ENCODE measurements at regions not wholly inside any gene's neighbourhood (a gene's known extent, or its start where the extent isn't known, plus 50 kb on each side); places are given as distances from the start of the nearest gene placed in this dataset.

- H3K4me3 ChIP-seq (ENCODE audit: low read depth, low read length), result no peak overlapping the region
- DNase-seq, result no peak
Measured at GRCh38 chr1:221125976-221126375, 246.7 kb downstream of the HLX start.

GRCh38 chr1:221137666-221138065, 258.4 kb downstream of the HLX start:
- no peak overlapping the region for H3K9ac ChIP-seq (ENCODE audit: low read length)
- no peak overlapping the region for H2BK120ac ChIP-seq (ENCODE audit: insufficient read depth, low read length, poor library complexity)
- no peak overlapping the region for H3K23ac ChIP-seq (ENCODE audit: low read length)
- no peak overlapping the region for H3K4me2 ChIP-seq (ENCODE audit: low read length)
- DNase-seq, result no peak
- H4K8ac ChIP-seq (ENCODE audit: low read depth, low read length), result no peak overlapping the region
- no peak overlapping the region for H2AK5ac ChIP-seq (ENCODE audit: low read length)
- H3K14ac ChIP-seq (ENCODE audit: low read length), result no peak overlapping the region
- no peaks in the 10 kb centered on the region for H3K36me3 ChIP-seq (ENCODE audit: control insufficient read depth in 1 of 2, insufficient read depth in 2 of 2, low read length in 2 of 2)
- H2BK5ac ChIP-seq (ENCODE audit: low read depth, low read length, poor library complexity), result no peak overlapping the region
- no peak overlapping the region for H2AFZ ChIP-seq (ENCODE audit: insufficient read depth, low read length, poor library complexity)
- no peak overlapping the region for H3K4me3 ChIP-seq (ENCODE audit: low read depth, low read length)
- no peak overlapping the region for H3K4ac ChIP-seq (ENCODE audit: low read depth, low read length)
- H3K18ac ChIP-seq (ENCODE audit: low read length), result no peak overlapping the region
- peaks cover 0 to 2% of the 10 kb centered on the region in 2 experiments for H3K4me1 ChIP-seq (ENCODE audit: control insufficient read depth in 1 of 2, insufficient read depth in 2 of 2, low read length in 2 of 2)
- no peak overlapping the region for H3K27ac ChIP-seq (ENCODE audit: low read depth, low read length)
- no CpG with 5 or more reads among the region's 2 CpGs for WGBS (ENCODE audit: extremely low coverage, insufficient coverage, insufficient read length)
- no peaks in the 10 kb centered on the region for H3K9me3 ChIP-seq (ENCODE audit: insufficient read depth, low read depth, low read length)
- H2BK12ac ChIP-seq (ENCODE audit: low read length), result no peak overlapping the region
- H4K91ac ChIP-seq (ENCODE audit: low read depth, low read length), result no peak overlapping the region
- H3K79me1 ChIP-seq (ENCODE audit: low read length), result no peaks in the 10 kb centered on the region
- H4K12ac ChIP-seq (ENCODE audit: low read depth, low read length), result no peak overlapping the region
- no peaks in the 10 kb centered on the region for H3K79me2 ChIP-seq (ENCODE audit: control insufficient read depth, insufficient read depth, low read length, poor library complexity)
- no peaks in the 10 kb centered on the region for H3K27me3 ChIP-seq (ENCODE audit: insufficient read depth, low read length)

More at GRCh38 chr1:221125976-221126375, 246.7 kb downstream of the HLX start:
- Histone ChIP-seq H2BK5ac (ENCODE audit: low read depth, low read length, poor library complexity) (no peak overlapping the region), H2BK12ac (ENCODE audit: low read length) (no peak overlapping the region), H3K36me3 (ENCODE audit: control insufficient read depth in 1 of 2, insufficient read depth in 2 of 2, low read length in 2 of 2) (no peaks in the 10 kb centered on the region), H3K79me2 (ENCODE audit: control insufficient read depth, insufficient read depth, low read length, poor library complexity) (no peaks in the 10 kb centered on the region), H3K27me3 (ENCODE audit: insufficient read depth, low read length) (no peaks in the 10 kb centered on the region), H3K9me3 (ENCODE audit: insufficient read depth, low read depth, low read length) (peaks cover 2% of the 10 kb centered on the region), H3K18ac (ENCODE audit: low read length) (no peak overlapping the region), H4K91ac (ENCODE audit: low read depth, low read length) (no peak overlapping the region), H2AFZ (ENCODE audit: insufficient read depth, low read length, poor library complexity) (no peak overlapping the region), H2BK120ac (ENCODE audit: insufficient read depth, low read length, poor library complexity) (no peak overlapping the region), H3K9ac (ENCODE audit: low read length) (no peak overlapping the region), H3K4ac (ENCODE audit: low read depth, low read length) (no peak overlapping the region), H3K27ac (ENCODE audit: low read depth, low read length) (no peak overlapping the region), H4K8ac (ENCODE audit: low read depth, low read length) (no peak overlapping the region), H2AK5ac (ENCODE audit: low read length) (no peak overlapping the region), H4K12ac (ENCODE audit: low read depth, low read length) (no peak overlapping the region), H3K4me1 (ENCODE audit: control insufficient read depth in 1 of 2, insufficient read depth in 2 of 2, low read length in 2 of 2) (no peaks in the 10 kb centered on the region), H3K4me2 (ENCODE audit: low read length) (no peak overlapping the region), H3K23ac (ENCODE audit: low read length) (no peak overlapping the region), H3K14ac (ENCODE audit: low read length) (no peak overlapping the region), H3K79me1 (ENCODE audit: low read length) (no peaks in the 10 kb centered on the region)
- no CpG with 5 or more reads among the region's 5 CpGs for WGBS (ENCODE audit: extremely low coverage, insufficient coverage, insufficient read length)

- Histone ChIP-seq H3K79me1 (ENCODE audit: low read length) (no peaks in the 10 kb centered on the region), H3K27ac (ENCODE audit: low read depth, low read length) (no peak overlapping the region), H2AK5ac (ENCODE audit: low read length) (no peak overlapping the region), H4K12ac (ENCODE audit: low read depth, low read length) (no peak overlapping the region), H2BK12ac (ENCODE audit: low read length) (no peak overlapping the region), H3K9me3 (ENCODE audit: insufficient read depth, low read depth, low read length) (no peaks in the 10 kb centered on the region), H2AFZ (ENCODE audit: insufficient read depth, low read length, poor library complexity) (no peak overlapping the region), H3K9ac (ENCODE audit: low read length) (no peak overlapping the region), H4K91ac (ENCODE audit: low read depth, low read length) (no peak overlapping the region), H3K36me3 (ENCODE audit: control insufficient read depth in 1 of 2, insufficient read depth in 2 of 2, low read length in 2 of 2) (no peaks in the 10 kb centered on the region), H3K14ac (ENCODE audit: low read length) (no peak overlapping the region), H3K18ac (ENCODE audit: low read length) (no peak overlapping the region), H3K79me2 (ENCODE audit: control insufficient read depth, insufficient read depth, low read length, poor library complexity) (no peaks in the 10 kb centered on the region), H3K4me1 (ENCODE audit: control insufficient read depth in 1 of 2, insufficient read depth in 2 of 2, low read length in 2 of 2) (peaks cover 0 to 2% of the 10 kb centered on the region in 2 experiments), H3K4me2 (ENCODE audit: low read length) (no peak overlapping the region), H3K4me3 (ENCODE audit: low read depth, low read length) (no peak overlapping the region), H4K8ac (ENCODE audit: low read depth, low read length) (no peak overlapping the region), H2BK5ac (ENCODE audit: low read depth, low read length, poor library complexity) (no peak overlapping the region), H3K4ac (ENCODE audit: low read depth, low read length) (no peak overlapping the region), H3K27me3 (ENCODE audit: insufficient read depth, low read length) (no peaks in the 10 kb centered on the region), H3K23ac (ENCODE audit: low read length) (no peak overlapping the region), H2BK120ac (ENCODE audit: insufficient read depth, low read length, poor library complexity) (no peak overlapping the region)
- no peak for DNase-seq
Measured at GRCh38 chr1:221138516-221138915, 259.3 kb downstream of the HLX start.

- H3K14ac ChIP-seq (ENCODE audit: low read length), result no peak overlapping the region
- H3K79me2 ChIP-seq (ENCODE audit: control insufficient read depth, insufficient read depth, low read length, poor library complexity), result no peaks in the 10 kb centered on the region
- H3K79me1 ChIP-seq (ENCODE audit: low read length), result no peaks in the 10 kb centered on the region
- H2BK120ac ChIP-seq (ENCODE audit: insufficient read depth, low read length, poor library complexity), result no peak overlapping the region
- no peak overlapping the region for H3K4me3 ChIP-seq (ENCODE audit: low read depth, low read length)
- H2BK5ac ChIP-seq (ENCODE audit: low read depth, low read length, poor library complexity), result no peak overlapping the region
- no peak overlapping the region for H3K4me2 ChIP-seq (ENCODE audit: low read length)
- H3K18ac ChIP-seq (ENCODE audit: low read length), result no peak overlapping the region
- no peak overlapping the region for H2AFZ ChIP-seq (ENCODE audit: insufficient read depth, low read length, poor library complexity)
- no peak overlapping the region for H2BK12ac ChIP-seq (ENCODE audit: low read length)
- no CpG with 5 or more reads among the region's 1 CpG for WGBS (ENCODE audit: extremely low coverage, insufficient coverage, insufficient read length)
- H4K91ac ChIP-seq (ENCODE audit: low read depth, low read length), result no peak overlapping the region
- no peak overlapping the region for H2AK5ac ChIP-seq (ENCODE audit: low read length)
- H3K23ac ChIP-seq (ENCODE audit: low read length), result no peak overlapping the region
- no peak overlapping the region for H3K9ac ChIP-seq (ENCODE audit: low read length)
- no peak overlapping the region for H4K12ac ChIP-seq (ENCODE audit: low read depth, low read length)
- peaks cover 0 to 2% of the 10 kb centered on the region in 2 experiments for H3K4me1 ChIP-seq (ENCODE audit: control insufficient read depth in 1 of 2, insufficient read depth in 2 of 2, low read length in 2 of 2)
- H4K8ac ChIP-seq (ENCODE audit: low read depth, low read length), result no peak overlapping the region
- H3K27me3 ChIP-seq (ENCODE audit: insufficient read depth, low read length), result no peaks in the 10 kb centered on the region
- DNase-seq, result no peak
- no peaks in the 10 kb centered on the region for H3K9me3 ChIP-seq (ENCODE audit: insufficient read depth, low read depth, low read length)
- H3K36me3 ChIP-seq (ENCODE audit: control insufficient read depth in 1 of 2, insufficient read depth in 2 of 2, low read length in 2 of 2), result no peaks in the 10 kb centered on the region
- H3K4ac ChIP-seq (ENCODE audit: low read depth, low read length), result no peak overlapping the region
- H3K27ac ChIP-seq (ENCODE audit: low read depth, low read length), result no peak overlapping the region
Measured at GRCh38 chr1:221139991-221140390, 260.7 kb downstream of the HLX start.

Data from trophoblast cell (in vitro differentiated cells and primary cell).